Endothelial cell of umbilical vein (primary cell): ENCODE measurements at regions not wholly inside any gene's neighbourhood (a gene's known extent, or its start where the extent isn't known, plus 50 kb on each side); places are given as distances from the start of the nearest gene placed in this dataset.

Experiments
- CTCF ChIP-seq, 2 donors: IDR thresholded peaks; 1 replicate in 1 of 2; 2 replicates in 1 of 2; pipeline ENCODE4 v1.5.1; 2011; ENCODE audit warnings: low read length in 2 of 2, mild to moderate bottlenecking in 2 of 2, moderate library complexity in 2 of 2, control low read depth in 1 of 2, inconsistent platforms in 1 of 2, low read depth in 1 of 2; ENCODE audit not compliant: insufficient read depth in 1 of 2; ENCODE audit errors: extremely low read depth in 1 of 2
- EZH2 ChIP-seq: IDR thresholded peaks from 2 replicates; pipeline ENCODE4 v1.6.1; 2012; ENCODE audit warnings: borderline replicate concordance, low read depth, mild to moderate bottlenecking, moderate library complexity, low read length, inconsistent platforms; ENCODE audit not compliant: severe bottlenecking
- FOS ChIP-seq: IDR thresholded peaks from 2 replicates; pipeline ENCODE4 v1.6.1; 2011; ENCODE audit warnings: mild to moderate bottlenecking, low read length, moderate library complexity, borderline replicate concordance; ENCODE audit not compliant: insufficient read depth
- POLR2A ChIP-seq: IDR thresholded peaks from 2 replicates; pipeline ENCODE4 v1.6.1; 2012; ENCODE audit warnings: low read depth, mild to moderate bottlenecking, control low read depth, low read length

- TF ChIP-seq POLR2A (no peak), CTCF (IDR thresholded peaks at IDR 0.05; ENCODE audit: extremely low read depth in 1 of 2, insufficient read depth in 1 of 2, low read depth in 1 of 2, low read length in 2 of 2) (no peak), EZH2 (no peak), FOS (no peak)
Measured at GRCh38 chr7:89998554-89998953, 155.7 kb upstream of the STEAP1 start.
